HG03280 (cell line): ENCODE measurements at regions not wholly inside any gene's neighbourhood (a gene's known extent, or its start where the extent isn't known, plus 50 kb on each side); places are given as distances from the start of the nearest gene placed in this dataset.
"Not testable (repeated sequence)": the region's sequence is repeated elsewhere in the genome, so short reads cannot be mapped to it uniquely, and the experiment has no call there.

Experiments used
- ATAC-seq: cut with Tn5 transposase; IDR thresholded peaks from one replicate; pipeline ENCODE4 v1.9.1; 2021; ENCODE audit warnings: mild to moderate bottlenecking, moderate library complexity; ENCODE audit not compliant: unreplicated experiment

DNA sequence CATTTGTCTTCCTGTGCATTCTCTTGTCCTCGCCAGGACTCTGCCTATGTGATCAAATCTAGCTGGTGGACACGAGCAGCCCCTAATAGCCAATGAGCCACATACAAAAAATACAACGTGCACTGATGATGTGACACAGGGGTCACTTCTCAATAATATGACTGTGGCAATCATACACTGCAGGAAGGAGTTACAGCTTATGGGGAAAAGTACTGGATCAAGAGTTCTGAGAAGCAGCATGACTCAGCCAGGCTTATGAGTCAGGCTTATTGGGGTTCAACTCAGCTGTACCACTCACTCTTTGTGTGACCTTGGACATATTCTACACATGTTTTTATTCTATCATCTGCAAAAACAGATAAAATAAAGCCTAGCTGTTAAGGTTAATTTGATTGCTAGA, 889.4 kb upstream of the TENM4 start:
- no peak for ATAC-seq

DNA sequence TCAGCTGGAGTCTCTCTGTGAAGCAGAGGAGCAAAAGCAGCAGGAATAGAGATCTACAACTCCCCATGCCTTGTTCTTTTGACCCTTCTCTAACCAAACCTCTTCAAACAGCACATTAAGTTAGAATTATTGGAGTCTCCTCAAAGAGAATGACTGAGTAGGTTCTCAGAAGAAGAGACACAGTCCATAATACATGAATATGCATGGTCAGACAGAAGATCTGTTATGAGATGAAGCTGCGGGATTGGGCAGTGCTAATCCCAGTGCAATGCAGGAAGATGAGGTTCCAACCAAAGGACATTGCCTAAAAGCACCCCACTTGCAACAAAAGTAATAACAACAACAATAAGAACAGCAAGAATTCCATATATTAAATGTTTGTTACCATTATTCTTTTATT, 887.9 kb upstream of the TENM4 start:
- no peak for ATAC-seq

DNA sequence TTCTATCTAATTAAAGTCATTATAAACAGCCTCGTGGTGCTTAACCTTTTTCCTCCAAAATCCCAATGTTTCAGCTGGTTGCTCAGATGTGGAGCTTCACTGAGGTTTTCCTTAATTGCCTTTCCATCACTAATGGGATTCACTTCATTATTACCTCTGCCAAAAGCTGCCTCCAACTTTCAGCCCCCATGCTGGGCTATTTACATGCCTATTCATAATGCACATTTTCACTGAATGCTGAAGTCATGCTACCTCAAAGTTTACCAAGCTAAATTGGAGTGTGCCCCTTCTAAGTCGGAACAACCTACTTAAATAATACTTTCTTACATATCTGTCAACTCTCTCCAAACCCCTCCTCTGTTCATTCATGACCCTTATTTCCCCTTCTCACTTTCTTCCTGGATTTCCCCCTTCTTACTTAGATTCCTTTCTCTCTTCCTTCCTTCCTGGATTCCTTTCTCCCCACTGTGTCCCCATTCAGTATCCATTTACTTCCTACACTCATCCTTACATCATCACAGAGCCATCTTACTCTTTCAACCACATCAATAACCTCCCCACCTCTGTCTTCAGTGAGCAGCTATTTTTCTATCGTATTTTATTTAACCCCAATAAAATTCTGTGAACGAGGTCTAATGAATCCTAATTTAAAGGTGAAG, 887.3 kb upstream of the TENM4 start:
- no peak for ATAC-seq

DNA sequence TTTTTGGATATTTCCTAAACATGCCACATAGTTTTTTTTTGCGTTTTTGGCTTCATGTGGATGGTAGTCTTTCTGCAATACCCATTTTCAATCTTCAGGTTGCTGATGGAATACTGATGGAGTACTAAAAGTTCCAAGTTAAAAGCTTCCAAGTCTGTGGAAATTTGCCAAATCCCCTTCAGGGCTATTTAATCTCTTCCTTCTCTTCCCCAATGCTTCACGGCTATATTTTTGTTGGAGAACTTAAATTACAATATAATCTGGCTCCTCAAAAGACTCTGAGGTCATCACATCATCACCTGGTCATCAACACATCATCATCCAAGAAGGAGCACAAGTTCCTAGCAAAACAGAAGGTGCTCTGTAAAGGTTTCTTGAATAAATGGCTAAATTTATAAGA, 881.0 kb upstream of the TENM4 start:
- ATAC-seq, result no peak

DNA sequence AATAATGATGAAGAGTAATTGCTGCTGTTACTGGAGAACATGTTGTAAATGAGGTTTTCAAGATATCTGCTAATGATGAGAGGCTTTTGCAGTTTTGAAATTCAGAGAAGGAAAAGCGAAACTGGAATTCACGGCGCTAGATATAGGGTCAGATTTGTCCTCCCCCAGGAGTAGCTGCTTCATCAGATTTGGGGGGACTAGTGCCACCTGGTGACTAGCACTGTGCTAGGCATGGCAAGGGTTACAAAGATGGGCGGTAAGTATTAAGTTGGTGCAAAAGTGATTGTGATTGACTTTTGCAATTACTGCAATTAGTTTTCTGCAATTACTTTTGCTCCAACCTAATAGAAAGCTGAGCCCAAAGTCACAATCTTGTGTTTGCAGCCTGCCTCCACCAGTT, 879.9 kb upstream of the TENM4 start:
- ATAC-seq, result no peak

DNA sequence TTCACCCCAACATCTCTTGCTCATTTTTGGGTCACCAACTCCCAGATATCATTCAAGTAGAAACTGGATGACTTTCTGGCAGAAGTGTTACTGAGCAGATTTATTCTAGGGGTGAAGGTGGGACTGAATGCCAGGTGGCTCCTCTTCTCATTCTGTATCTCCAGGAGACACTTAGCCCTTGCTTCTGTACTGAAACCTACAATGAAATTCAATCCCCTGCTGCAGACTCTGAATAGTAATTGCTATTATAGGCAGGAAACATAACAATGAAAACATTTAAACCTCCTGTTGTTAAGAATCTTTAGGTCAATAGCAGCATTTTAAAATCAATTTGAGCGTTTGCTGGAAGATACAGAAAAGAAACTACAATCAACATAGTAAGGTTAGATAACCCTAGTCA, 879.4 kb upstream of the TENM4 start:
- no peak for ATAC-seq

DNA sequence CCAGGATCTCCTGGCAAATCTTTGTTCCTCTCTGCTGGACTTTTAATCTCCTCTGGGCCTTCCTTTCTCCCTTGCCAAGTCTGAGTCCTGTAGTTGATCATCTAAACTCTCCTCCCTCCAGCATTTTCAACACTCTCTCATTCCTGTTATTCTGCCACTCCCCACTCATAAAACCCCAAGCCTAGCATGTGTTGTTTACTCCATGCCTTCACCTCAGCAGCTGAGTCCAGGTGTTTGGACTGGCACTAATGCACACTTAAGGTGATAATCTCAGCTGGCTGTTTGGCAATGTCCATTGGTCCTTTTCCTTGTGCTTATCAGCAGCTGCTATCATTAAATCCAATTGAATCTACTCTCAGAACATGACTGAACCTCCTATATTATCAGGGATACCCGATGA, 876.8 kb upstream of the TENM4 start:
- ATAC-seq, result no peak

DNA sequence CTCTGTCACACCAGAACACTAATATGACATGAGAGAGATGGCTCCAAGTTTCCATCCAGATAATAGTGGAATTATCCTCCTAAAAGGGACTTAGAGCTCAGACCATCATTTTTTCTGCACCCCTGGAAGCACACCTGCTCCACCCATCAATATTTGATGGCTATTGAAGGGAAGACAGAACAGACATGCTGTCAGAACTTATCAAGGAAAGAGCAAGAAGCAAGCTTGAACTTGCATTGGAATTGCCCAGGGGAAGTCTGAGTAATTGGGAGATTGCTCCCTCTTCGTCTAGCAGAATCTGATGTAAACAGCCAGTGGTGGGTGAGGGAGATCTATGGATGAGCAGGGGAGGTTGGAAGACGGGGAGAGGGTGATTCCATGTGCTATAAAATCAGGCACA, 874.4 kb upstream of the TENM4 start:
- ATAC-seq, result no peak

DNA sequence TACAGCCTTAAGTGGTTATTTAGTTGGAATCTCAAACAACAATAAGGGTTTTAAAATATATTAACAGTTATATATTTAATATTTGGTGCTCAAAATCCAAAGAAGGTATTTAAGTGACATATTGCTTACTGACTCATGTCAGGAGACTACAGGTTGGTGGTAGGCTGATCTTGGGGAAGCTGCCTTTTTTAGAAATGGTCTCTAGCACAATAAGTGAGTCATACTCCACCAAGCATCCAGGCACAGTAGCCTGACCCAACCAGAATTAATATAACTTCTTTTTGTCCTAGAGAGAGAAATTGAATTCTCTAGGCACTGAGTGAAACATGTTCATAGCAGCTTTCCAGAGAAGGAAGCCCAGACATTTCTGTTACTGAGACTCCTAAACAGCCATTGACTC, 868.5 kb upstream of the TENM4 start:
- ATAC-seq, result no peak

DNA sequence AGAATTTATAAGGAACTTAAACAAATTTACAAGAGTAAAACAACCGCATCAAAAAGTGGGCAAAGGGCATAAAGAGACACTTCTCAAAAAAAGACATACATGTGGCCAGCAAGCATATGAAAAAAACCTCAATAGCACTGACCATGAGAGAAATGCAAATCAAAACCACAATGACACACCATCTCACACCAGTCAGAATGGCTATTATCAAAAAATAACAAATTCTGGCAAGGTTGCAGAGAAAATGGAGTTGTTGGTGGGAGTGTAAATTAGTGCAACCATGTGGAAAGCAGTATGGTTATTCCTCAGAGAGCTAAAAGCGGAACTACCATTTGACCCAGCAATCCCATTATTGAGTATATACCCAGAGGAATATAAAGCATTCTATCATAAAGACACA, 866.8 kb upstream of the TENM4 start:
- ATAC-seq, result no peak

DNA sequence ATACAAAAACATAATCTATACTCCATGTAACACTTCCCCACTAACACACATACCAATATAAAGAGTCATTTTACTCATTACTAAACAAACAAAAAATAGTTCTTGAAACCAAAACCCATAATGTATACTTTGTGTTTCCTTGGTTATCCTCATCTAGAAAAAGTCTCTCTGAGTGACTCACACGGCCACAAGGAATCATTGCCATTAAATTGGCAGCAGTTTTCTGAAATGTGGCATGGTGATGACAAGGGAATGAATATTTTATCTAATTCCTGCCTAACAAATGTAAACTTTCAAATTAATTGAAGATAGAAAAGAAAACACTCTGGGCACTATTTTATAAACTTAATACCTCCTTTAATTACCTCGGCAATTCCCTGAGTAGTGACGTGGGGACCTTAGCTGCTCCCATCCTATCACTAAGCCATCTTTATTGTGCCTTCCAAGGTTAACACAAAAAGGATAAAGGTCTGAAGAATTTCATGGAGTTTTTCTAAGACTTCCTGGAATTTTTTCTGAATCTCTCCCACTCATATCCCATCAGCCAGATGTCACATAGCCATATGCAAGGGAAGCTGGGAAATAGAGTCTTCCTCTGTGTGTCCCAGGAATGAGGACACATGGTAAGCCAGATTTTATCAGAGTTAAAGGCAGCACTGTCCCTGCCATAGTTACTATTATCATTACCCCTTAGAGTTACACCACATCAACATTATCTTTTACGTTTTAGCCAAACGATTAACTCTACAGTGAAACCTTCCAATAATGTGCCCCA, 857.2 kb upstream of the TENM4 start:
- no peak for ATAC-seq

DNA sequence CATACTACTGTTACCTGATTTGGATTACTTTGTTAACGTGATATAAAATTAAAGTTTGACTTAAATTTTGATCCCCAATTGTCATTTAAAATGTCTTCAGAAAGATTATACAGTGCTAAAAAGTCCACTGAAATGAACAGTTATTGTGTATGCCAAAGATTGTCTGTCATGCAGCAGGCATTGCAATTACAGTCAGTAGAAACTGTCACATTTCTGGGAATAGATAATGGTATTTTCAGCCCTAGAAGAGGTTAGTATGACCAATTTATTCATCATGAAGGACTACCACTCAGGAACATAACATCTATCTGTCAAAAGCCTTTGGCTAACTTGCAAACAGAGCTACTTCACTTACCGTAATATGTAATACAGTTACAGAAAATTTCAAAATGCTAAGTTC, 852.5 kb upstream of the TENM4 start:
- ATAC-seq, result no peak

DNA sequence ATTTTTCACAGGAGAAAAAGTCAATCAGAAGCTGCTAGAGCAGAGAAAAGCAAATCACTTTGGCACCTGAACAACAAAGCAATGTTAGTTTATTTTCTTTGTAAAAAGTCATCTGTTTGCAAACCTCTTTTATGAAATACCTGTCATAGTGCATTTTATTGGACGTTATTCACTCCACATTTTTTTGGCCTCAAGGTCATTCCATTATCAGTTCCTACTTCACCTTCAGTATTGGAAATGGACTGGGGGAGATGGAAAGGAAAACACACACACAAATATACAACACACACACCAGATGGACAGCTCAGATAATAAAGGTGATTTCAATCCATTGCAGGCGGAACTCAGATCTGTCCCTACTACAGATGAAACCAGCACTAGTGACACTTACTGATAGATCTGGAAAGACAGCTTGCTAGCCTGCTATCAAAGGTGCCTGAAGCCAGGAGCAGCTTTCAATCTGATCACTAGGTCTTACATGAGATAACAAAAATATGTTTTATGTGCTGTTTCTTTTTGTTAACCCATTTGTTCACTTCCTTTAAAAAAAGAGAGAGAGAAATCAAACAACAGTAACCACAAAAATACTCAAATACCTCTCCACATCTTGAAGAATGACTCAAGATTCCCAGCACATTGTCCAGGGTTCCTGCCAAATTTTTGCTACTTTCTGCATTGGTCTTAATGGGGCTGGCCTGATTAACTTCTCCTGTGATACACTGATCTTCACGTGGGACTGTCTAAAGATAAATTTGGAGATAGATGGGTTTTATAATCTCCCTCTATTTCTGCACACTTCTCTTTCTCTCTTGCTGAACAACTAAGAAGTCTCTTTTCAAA, 844.3 kb upstream of the TENM4 start:
- no peak for ATAC-seq

DNA sequence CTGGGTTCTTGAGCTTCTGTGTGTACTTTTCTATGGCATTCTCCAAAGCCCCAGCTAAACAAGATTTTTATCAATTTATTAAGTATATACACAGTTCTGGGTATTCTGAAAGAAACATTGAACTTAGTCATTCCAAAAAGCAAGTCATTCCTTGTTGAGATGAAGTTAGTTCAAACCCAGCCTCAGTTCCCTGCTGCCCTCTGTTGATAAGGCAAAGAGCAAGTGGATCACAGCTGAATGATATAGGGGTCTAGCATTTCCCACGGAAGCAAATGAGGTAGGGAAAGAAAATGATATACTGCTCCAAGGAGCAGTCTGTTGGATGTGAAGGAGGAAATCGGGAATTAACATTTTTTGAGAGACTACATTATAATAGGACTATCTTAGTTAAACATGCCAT, 841.8 kb upstream of the TENM4 start:
- ATAC-seq, result no peak

DNA sequence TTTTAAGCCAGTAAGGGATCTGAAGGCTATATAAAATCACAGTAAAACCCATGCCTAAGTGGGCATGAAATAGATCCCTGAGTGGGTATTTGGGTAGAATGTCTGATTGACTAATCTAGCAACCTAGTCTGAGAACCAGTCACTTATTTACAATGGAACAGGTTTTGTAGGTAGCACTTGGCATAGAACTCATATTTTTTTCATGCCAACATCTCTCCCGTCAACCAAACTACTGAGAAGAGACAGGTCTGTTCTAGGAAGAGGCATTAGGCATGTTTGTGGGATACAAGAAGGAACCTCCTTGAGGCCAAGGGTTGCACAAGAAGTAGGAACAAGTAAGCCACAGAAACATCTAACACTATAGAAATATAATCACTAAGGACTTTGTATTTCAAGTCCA, 840.4 kb upstream of the TENM4 start:
- no peak for ATAC-seq

DNA sequence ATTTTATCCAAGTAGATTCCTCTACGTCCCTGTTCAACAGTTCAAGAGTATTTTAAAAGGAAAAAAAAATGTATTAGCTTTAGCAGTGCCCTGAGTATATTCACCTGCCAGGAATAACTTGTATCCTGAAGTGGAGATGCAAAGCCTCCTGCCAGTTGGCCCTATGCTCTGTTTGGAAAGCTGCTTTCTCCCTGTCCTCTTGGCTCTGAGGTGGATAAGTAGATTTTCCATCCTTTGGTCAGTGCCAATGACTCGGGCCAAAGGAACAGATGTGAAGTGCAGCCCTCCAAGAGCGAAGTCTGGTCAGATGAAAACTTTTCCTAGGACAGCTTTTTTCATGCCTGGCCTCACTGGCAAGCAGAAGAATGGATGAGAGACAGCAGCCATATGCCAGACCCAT, 839.9 kb upstream of the TENM4 start:
- ATAC-seq, result no peak

DNA sequence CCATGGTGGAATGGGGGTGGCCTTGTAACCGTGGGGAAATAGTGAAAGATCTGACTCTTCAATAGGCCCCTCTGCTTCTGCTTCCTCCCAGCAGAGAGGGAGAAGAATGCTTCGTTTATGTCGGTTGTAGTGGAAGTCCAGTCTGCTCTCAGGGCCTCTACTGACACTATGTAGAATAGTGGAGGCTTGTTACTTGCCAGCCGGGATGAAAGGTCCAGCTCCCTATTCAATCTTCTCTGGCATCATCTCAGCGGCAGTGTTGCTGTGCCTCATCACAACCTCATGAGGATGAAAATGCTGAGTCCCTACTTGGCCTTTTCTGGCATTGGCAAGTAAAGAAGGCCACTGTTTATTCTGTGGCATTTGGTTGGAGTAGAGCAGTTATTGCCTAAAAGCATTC, 820.9 kb upstream of the TENM4 start:
- no peak for ATAC-seq

DNA sequence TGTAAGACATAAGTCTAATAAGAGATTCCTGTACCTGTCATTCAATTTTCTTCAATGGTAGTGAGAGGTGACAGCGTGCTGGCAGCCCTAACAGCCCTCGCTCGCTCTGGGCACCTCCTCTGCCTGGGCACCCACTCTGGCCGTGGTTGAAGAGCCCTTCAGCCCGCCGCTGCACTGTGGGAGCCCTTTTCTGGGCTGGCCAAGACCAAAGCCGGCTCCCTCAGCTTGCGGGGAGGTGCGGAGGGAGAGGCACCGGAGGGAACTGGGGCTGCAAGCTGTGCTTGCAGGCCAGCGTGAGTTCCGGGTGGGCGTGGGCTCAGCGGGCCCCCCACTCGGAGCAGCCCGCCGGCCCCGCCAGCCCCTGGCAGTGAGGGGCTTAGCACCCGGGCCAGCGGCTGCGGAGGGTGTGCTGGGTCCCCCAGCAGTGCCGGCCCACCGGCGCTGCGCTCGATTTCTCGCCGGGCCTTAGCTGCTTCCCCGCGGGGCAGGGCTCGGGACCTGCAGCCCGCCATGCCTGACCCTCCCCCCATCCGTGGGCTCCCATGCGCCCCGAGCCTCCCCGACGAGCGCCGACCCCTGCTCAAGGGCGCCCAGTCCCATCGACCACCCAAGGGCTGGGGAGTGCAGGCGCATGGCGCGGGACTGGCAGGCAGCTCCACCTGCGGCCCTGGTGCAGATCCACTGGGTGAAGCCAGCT, 816.6 kb upstream of the TENM4 start:
- not testable (repeated sequence) for ATAC-seq

DNA sequence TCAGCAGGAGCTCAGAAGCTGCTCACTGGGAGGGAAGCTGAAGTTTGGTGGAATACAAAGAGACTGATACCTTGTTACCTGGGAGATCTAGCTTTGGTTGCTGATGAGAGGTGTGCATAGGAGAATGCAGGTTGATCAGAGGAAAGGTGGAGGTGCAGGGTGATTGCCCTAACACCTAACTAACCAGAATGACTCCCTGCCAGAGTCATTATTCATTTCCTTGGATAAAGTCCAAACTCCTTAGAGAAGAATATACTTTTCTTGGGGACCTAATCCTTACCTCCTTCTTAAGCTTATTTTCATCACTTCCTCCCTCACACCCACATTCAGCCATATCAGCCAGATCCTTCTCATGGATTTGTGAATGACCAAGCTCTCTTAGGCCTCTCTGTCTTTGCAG, 814.2 kb upstream of the TENM4 start:
- no peak for ATAC-seq

DNA sequence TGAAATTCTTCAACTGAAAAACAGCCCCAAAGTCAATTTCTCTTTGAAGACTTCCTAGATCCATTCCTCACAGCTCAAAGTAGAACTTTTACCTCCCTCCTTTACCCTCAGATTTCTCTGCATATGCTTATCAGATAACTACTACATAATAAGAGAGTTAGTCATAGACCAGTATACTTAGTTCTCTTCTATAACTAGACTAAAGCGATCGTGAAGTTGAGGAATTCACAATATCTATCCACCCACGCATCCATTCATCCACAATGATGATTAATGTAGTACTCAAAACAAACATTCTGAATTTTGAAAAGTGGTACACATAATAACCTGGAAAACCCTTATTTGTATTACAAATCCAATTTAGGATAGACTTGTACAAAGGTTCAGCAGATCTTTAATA, 800.9 kb upstream of the TENM4 start:
- no peak for ATAC-seq

DNA sequence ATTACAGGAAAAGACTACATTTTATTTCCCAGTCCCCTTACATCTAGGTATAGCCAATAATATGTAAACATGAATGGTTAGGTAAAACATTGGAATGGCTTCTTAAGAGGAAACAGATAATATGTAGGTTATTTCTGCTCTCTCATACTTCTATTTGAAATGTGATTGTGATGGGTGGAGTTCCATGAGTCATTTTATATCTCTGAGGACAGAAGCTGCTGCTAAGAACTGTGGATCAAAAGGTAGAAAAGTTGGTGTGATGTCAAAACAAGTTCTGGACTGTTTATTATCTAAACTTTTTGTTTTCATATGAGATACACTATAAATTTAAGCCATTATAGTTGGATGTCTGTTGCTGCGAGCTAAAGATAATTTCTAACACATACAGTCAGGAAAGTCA, 799.4 kb upstream of the TENM4 start:
- no peak for ATAC-seq
